ENCODE measurements at regions not wholly inside any gene's neighbourhood (a gene's known extent, or its start where the extent isn't known, plus 50 kb on each side); places are given as distances from the start of the nearest gene placed in this dataset.
"Not testable (repeated sequence)": the region's sequence is repeated elsewhere in the genome, so short reads cannot be mapped to it uniquely, and the experiment has no call there.

- no peak for DNase-seq
These were observed 197.3 kb upstream of the MARCKS start for GRCh38 chr6:113659762-113660404.

DNA sequence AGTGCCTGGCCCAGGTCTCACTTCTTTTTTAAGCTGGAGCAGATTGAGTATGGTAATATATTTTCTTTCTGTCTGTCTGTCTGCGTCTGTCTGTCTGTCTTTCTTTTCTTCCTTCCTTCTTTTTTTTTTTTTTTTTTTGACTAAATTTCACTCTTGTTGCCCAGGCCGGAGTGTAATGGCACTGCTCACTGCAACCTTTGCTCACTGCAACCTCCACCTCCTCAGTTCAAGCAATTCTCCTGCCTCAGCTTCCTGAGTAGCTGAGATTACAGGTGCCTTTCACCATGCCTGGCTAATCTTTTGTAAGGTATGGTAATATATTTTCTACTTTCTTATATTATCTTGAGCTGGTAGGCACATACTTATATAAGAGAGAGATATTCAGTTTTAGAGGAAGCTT lies 196.3 kb upstream of the MARCKS start:
- DNase-seq = no peak

- DNase-seq = no peak
These were observed 195.0 kb upstream of the MARCKS start for GRCh38 chr6:113662093-113662665.

DNA sequence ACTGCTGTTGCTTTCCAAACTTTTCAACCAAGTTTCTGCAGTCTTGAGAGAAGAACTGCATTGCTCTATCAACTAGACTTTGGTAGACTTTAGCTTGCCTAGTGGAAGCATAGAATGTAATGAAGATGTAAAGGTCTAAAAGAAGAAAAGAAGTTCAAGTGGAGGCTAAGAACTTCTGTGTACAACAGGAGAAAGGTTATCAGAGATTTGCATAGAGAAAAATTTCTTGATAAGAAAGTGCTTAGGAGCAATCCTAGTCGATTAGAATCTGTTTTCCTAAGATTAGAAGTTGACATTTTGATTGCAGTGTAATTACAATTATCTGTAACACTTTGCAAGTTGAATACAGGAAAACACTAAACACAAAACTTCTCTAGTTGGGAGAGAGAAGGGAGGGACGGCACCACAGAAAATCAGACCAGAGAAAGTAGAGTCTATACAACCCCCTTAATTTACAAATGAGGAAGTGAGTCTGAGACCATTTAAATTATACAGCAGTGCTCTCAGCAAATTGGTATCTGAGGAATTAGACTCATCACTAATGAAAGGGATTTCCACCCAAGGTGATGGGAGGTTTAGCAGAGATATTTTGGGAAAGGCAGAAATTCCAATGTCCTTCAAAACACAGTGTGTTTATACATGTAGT lies 194.3 kb upstream of the MARCKS start:
- DNase-seq = no peak

GRCh38 chr6:113664909-113665308 lies 192.2 kb upstream of the MARCKS start:
- DNase-seq = no peak

DNA sequence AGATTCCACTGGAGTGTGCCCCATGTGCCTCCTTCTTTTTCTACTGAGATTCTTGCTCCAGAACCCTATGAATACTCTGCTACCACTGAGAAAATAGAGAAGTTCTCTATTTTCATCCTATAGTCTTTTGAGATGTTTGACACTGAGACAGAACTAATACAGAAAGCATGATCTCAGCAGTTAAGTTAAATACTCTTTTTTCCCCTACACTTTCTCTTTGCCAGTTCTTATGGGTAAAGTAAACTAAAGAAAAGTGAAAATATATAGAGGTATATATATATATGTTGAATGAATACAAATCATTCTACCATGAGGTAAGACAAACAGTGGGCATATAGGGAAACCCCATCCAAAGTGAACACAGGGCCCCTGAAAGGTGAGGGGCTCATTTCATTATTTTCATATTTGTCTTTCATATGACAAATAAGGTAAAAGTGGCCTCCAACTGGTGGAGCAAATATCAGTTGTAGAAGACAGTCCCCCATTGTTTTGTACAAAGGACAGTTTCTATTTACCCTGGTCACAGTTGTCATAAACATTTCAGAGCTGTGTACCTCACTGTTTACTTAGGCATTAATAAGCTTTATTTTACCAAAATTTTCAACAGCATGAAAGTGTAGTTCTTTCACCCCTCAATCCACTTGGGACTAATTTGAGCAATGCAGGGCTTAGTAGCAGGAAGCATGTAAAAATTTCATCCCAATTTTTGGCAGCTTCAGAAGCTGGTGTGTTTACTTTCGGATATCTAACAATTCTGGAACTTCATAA lies 188.3 kb upstream of the MARCKS start:
- no peak for DNase-seq

DNA sequence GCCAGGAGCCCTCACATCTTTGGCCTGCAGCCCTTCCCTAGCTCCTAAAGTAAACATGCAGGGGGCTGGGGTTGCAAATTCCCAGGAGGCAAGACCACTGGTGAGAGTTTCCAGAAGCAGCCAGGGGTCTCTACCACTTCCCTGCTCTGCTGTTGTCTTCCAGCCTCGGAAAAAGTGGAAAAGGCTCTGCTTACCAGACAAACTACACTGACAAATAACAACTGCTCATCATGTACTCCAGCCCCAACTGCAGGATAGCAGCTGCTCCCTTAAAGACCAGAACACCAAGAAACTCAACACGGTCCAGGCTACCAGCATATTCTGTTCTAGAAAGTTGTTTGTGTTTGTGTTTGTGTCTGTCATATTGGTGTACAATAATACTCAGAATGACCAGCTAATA lies 187.5 kb upstream of the MARCKS start:
- no peak for DNase-seq

DNA sequence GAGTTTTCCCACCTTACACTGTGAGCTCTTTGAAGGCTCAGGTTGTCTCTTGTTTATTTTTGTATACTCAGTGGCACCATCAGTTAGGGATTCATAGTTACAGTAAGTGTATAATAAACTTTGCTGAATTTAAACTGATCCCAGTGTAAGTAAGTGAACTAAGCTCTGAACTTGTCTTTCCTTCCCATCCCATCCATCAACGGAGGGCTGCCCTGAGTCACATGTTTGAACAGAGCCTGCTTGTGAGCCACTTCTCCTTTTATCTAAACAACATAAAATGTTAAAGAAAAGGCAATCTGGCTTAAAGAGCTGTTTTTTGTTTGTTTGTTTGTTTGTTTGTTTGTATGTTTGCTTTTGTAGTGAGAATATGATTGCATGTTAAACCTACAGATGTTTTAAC lies 185.7 kb upstream of the MARCKS start:
- no peak for DNase-seq

DNA sequence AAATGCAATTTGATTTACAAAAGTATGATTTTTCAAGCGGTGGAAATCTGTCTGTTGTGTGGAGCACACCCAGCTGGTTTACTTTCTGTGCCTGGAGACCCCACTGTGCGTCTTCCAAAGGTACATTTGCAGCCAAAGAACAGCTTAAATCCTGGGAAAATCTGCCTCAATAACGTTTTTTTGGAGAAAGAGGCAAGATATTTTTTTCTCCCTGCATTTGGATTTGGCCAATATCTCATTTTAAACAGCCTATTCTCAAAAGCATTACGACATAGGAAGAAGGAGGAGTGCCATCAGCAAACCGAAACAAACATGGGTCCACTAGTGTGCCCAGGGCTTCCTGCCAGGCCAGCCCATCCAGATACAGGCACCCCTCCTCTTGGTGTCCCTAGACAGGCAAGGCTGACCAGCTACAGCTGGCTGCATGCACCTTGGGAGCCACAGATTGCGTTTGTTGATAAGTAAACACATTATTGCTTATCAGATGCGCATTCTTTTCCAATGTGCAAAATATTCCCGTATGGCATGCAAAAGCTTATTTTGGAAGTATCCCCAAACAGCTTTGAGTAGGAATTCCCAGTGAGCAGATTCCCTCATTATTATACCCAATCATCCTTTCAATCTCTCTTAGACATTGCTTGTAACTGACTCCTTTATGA lies 184.5 kb upstream of the MARCKS start:
- no peak for DNase-seq

DNA sequence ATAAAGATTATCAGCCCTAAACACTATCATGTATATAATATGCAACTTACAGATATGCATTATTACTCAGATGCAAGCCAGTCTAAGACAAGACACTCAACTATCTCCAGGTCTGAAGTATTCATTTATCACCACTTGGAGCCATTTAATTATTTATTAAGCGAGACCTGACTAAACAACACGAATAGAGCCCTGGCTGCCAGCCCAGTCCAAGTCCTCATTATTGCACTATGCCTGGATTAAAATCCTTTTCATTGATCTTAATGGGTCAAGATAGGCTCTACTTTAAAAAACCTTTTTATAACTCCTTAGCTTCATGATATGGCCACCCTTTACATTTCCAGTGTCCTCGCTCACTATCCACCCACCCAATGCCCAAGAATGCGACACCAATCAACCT lies 183.1 kb upstream of the MARCKS start:
- DNase-seq = no peak

- no peak for DNase-seq
These were observed 181.1 kb upstream of the MARCKS start for GRCh38 chr6:113676057-113676456.

- DNase-seq = no peak
These were observed 180.2 kb upstream of the MARCKS start for GRCh38 chr6:113676968-113677367.

DNA sequence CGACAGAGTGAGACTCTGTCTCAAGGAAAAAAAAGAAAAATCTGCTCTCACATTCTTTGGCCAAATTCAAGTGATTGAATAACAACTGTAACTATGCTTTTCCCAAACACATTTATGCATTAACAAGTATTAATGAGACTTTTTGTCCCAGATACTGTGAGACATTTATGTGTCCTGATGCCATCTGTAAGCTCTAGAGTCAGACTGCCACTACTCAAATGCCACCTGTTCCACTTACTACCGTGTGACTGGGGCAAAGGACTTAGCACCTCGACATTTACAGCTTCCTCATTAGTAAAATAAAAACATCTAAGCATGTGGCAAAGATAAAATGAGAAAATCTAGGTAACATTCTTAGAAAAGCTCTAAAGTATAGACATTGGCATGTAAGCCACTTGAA lies 178.1 kb upstream of the MARCKS start:
- DNase-seq = no peak

- no peak for DNase-seq
These were observed 176.8 kb upstream of the MARCKS start for GRCh38 chr6:113680301-113680700.

- no peak for DNase-seq
These were observed 173.2 kb upstream of the MARCKS start for GRCh38 chr6:113683968-113684367.

DNA sequence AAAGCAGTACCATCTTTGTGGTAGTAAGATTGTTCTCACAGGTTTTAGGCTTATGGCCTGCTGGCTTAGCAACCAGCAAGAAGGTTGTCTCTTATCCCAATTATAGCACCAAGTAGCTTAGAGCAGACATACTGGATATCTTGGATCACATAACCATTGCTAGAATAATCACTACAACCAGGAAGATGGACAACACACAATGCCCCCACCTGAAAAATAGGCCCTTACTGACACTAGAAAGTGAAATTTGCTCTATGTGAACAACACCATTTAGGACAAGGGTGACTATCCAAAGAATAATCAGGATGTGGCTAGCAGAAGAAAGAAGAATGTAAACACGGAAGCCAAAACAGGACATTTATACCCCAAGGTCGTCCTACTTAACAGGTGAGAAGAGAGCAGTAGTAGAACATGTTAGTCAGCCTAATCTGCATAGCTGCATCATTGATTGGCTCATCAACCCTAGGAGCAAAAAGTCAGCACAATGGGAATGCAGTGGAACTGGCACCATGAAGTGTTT lies 172.7 kb upstream of the MARCKS start:
- peak; percentile 3 for DNase-seq

- DNase-seq = no peak
These were observed 171.1 kb upstream of the MARCKS start for GRCh38 chr6:113686049-113686448.

- DNase-seq = not testable (repeated sequence)
These were observed 167.5 kb upstream of the MARCKS start for GRCh38 chr6:113689620-113690019.

GRCh38 chr6:113690281-113691259 lies 166.6 kb upstream of the MARCKS start:
- DNase-seq = peak; percentile 11

- no peak for DNase-seq
These were observed 165.9 kb upstream of the MARCKS start for GRCh38 chr6:113691260-113691656.

DNA sequence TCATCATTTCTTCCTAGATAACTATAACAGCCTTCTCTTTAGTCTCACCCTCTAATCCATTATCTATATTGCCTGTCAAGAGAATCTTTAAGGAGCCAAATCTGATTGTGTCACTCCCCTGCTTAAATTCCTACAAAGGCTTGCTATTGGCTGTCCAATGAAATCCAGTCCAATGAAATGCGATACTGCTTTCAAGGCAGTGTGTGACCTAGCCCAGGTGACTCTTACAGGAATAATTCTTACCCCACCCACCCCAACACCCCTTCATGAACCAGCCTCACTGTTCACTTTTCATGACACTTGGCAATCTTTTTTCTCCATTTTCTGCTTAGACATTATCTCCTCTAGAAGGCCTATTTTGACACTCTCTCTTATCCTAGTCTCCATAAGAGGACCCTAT lies 163.3 kb upstream of the MARCKS start:
- DNase-seq = no peak
